GM21825 (cell line): ENCODE measurements at regions not wholly inside any gene's neighbourhood (a gene's known extent, or its start where the extent isn't known, plus 50 kb on each side); places are given as distances from the start of the nearest gene placed in this dataset.

Experiments
- ATAC-seq: cut with Tn5 transposase; IDR thresholded peaks from one replicate; pipeline ENCODE4 v1.9.1; 2021; ENCODE audit warnings: mild to moderate bottlenecking, moderate library complexity; ENCODE audit not compliant: unreplicated experiment

DNA sequence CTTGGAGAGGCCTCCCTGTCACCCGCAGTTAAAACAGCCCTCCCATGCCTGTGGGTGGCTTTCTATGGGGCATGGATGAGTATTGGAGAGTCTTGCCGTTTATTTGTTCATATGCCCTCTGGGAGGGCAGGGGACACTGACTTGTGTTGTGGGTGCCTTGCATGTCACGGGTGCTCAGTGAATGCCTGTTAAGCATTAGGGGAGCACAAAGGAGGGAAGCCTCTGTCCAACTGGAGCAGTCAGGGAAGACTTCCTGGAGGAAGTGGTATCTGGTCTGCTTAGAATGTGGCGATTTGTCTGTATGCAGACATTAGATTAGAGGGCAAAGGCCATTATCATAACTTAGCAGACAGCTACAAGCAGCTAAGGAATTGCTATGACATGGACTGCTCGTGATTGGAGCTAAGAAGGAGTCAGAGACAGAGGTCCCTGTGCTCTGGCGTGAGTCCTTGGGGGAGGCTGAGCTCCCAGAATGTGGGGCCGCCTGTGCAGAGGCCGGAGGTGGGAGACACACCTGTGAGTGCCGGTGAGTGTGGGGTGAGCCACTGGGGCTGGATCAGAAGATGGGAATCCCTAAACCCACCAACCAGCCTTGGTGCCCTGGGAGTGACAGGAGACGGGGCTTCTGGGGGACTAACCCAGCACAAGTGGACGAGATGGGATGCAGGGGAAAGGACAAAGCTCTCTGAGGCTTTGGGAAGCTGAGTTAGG, 286.1 kb downstream of the SEC14L1 start:
- no peak for ATAC-seq

DNA sequence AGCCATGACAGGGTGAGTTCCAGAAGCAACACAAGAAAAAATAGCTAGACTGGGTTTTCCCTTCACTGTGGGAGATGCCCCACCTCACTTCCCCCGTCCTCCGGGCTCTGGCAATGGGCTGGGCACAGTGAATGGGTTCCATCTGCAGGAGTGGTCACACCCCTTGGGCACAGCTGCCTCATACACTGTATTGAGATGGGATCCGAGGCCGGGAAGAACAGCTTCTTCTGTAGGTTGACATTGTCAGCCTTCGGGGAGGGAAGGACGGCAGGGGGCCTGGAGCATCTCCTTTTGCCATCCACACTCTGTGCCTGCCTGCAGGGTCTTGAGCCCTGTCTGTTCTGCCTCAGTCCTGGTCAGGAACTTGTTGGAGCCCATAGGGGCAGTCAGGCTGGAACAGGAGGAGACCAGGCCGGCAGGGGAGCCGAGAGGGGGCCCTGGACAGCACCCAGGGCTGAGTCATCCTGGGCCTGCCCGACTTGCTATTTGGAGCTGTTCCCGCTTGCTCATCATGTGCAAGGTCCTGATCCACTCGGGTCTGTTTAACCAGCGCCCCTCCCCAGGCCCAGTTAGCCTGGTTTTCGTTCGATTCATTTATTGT, 286.7 kb downstream of the SEC14L1 start:
- ATAC-seq: no peak

DNA sequence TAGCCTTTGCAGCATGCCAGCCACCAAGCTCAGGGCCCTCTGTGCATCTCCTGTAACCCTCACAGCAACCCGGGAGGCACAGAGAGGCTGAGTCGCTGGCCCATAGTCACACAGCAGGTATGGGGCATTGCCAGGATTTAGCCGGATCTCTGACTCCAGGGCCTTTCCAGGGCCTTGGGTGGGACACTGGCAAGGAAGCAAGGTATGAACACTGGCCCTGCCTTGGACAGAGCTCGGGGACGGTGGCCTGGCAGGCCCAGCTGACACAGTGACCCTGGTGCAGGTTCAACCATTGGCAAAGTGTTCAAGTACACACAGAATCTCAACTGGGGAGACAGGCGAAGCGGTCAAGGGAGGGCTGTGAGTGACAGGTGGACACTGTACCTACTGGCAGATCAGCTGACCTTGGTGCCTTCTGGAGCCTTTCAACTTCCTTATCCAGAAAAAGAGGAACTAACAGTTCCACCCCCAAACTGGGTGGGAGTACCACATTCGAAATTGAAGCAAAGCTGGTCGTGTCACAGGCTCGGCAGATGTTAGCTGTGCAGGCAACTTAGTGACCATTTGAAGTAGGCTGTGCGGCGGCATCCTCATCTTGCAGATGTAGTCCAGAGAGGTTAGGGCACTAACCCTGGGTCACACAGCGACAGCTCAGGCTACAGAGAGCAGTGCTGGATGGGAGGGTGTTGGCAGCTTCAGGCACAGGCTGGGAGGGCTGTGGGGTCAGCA, 287.4 kb downstream of the SEC14L1 start:
- no peak for ATAC-seq

DNA sequence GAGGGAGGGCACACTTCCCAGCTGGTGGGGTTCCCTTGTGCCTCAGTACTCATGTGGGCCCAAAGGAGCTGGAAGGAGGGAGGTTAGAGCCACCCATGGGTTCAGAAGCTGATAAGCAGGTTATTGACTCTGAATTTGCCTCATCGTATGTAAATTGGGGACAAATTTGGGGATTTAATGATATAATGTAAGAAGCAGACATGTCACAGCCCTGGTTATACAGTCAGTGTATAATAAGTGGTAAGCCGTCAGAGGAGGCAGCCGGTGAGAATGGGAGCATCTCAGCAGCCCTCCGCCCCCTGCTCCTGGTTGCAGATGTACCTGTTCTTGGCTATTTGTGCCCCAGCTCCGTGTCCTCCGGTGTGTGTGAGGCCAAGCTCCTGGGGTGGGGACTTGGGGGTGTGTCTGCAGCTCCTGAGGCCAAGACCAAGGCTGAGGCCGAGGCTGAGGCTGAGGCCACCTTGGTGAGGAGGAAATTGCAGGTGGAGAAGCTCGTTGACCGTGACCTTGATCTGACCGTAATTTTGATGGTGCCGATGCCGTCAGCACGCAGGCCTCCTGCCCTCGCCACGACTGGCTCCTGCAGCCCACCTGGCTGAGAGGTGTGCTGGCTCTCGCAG, 288.1 kb downstream of the SEC14L1 start:
- no peak for ATAC-seq

DNA sequence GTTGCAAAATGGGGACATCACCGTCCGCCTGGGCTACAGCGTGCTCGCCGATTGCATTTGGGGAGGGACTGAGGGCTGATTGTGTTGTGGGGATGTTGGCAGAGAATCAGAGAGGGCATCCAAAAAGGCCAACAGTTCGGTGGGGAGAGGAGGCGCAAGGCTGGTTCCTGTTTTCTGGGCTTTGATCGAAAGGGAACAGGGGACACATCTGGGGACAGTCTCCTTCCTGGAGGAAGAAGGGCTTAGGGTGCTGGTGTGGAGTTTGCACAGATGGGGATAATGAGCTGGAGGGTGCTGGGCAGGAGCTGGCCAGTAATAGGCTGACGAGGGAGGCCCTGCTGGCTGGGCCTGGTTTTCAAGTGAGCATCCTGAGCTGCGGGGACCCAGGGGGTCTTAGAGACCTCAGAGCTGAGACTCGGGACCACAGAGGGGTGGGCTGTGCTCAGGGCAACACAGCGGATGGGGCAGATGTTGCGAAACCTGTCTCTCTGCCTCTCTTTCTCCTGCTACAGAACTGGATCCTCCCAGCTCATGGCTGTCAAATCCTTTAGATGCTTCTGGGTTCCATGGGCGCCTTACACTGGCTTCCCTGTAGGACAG, 288.7 kb downstream of the SEC14L1 start:
- ATAC-seq: no peak

DNA sequence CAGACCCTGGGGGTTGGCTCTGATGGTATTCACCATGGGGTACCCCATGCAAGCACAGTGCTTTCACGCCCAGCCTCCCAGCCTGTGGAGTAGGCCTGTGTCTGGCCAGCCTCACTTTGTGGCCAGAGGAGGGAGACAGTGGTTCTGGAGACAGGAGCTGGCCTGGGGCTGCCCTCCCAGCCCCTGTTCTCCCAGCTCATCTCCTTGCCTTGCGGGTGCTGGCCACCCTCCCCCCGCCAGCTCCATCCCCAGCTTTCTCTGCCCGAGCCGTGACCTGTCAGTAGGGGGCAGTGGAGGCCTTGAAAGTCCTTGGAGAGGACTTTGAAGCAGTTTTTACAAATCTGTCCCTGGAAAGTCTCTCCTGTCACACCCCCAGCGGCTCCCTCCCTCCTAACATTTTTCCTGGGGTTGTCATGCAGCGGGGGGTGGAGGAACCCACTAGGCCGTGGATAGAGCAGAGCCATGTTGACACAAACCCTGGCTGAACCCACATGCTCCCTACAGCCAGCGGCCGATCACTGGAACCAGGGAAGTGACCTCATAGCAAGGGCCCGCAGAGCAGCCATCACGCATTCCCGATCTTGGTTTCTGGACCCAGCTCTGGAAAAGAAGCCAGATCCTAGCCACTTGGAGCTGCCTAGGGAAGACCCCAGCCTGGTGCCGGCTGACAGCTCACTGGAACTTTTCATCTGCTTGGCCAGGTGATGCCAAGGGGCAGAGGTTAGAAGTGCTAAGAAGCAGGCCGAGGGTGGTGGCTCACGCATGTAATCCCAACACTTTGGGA, 289.4 kb downstream of the SEC14L1 start:
- no peak for ATAC-seq

DNA sequence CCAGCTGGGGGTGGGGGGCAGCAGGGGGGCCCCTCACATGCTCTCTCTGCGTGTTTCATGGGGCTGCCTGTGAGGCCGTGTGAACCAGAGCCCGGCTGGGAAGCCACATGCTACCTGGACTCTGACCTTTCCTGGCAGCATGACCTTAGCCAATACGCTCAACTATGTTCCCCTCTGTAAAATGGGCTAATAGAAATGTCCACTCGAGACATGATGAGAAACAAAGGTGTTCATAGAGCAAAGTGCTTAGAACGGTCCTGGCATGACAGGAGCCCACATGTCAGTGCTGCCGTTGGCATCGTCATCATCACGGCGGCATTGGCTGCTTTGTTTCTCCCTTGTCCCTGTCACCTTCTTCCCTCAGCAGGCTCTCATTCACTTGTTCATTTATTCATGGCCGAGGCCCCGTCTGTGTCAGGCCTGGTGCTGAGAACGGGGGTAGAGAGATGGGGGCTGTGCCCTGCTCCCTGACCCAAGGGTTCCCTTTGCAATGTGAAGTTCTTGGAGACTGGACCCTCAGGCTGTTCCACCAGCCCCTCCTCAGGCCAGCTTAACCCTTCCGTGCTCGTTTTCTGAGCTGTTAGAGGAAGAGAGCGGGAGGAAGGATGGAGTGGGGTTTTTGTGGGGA, 291.4 kb downstream of the SEC14L1 start:
- ATAC-seq: no peak

DNA sequence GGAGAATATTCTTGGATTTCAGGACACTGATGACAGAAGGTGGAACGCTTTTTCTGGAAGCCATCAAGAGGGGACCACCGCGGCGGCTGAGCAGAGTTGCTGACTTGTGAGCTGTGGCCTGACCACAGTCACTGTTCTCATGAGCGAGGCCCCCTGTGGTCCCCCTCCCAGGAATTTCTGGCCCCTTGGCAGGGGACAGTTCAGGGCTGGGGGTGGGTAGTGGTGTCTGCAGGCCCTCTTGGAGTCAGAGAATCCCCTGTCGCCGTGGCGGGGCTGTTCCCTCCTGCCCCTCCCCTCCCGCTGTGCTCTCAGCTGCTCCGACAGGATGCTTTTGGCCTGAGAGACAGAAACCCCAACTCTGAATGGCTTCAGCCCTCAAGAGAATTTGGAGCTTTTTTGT, 292.0 kb downstream of the SEC14L1 start:
- no peak for ATAC-seq

DNA sequence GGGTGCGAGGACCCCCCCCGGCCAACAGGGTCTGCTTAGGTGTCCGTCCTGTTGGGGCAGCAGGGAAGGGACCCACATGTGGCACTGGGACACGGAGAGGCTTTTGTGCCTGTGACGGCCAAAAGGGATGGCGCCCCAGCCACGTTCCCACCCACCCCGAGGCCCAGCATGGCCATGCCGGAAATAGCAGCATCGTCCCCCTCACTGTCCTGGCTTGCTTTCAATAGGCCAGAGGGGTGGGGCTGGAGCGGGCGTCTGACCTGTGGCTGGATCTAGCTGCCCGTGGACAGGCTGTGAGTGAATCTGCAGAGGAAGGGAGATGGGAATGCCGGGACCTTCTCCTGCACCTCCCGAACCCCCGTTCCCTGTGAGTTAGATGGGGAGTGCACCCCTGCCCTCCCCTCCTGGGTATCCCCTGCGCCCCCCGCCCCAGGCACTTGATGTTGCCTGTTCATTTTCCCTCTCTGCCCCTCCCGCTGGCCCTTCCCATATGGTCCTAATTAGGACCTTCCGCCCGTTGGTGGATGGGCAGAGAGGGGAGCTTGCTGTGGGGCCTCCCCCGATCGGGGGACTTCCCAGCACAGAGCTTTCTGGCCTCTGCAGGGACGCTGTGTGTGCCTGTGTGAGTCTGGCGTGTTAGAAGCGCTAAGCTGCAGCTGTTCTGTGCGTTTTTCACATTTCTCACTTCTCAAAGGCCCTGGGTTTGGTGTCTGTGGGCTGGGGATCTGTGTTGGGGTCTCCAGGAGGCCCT, 292.8 kb downstream of the SEC14L1 start:
- no peak for ATAC-seq

DNA sequence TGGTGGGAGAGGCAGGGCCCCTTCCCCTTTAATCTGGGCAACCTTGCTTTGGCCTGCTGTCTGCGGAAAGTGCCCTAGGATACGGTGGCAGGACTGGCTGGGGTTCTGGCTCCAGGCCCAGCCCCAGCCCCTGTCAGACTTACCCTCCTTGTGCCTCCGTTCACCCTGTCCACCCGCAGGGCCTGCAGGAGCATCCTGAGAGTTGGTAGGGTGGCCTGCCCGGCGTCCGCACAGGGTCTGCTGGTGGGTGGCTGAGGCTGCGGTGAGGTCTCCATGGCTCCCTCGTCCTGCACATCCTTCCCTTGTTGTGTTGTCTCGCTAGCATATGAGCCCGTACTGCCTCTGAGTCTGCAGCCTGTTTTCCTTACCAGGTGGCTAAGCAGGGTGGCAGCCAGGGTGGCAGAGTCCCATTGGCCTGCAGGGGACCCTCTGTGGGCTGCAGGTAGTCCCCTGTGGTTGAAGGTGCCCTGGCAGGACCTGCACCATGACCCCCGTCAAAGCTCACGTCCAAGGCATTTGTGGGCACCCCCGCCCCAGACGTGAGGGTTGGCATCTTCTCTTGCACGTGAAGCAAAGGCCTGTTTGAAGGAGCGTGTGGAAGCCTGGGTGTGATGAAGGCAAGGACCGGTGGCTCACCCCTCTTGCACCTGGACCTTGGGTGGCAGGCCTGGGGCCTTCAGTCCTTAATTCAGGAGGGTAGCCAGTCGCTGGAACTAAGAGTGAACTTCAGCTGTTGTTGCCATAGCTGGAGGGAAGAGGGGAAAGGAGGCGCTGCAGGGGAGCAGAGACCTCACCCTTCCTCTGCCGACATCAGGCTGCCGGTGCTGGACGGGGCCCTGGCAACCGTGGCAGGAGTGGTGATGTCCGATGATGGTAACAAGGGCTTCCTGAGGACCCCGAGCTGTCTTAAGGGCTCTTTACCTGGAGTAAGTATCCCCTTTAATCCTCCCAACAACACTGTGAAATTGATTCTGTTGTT, 293.7 kb downstream of the SEC14L1 start:
- no peak for ATAC-seq

DNA sequence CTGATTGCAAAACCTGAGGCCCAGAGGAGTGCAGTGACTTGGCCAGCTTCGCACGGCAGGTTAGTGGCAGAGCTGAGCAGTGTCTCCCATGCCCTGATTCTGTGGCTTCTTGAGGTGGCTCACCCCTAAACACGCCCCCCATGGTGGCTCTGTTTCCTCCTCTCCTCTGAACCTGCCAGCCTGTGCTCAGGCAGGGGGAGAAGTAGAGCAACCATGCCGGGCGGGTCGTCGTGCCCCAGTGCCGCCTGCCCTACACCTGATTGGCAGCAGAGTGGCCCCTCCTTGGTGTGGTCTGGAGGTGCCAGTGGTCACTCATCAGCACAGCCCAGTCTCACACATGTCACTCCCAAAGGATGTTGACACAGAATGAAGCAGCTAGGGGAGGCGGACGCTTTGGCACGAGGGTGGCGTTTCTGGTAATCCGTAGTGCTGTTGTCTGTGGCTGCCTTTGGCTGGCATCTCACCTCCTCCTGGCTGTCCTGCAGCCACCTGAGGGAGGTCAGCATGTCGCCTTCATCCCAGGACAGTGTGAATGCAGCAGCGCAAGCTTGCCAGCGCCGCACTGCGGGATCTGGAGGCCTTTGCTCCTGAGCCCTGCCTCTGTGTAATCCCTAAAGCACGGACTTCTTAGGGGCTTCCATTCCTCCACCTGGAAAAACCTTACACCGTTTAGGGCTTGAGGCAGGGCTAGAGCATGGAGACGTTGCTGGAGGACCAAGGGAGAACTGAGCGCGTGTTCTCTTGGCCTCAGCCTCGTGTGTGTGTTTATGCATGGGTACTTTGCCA, 294.7 kb downstream of the SEC14L1 start:
- no peak for ATAC-seq

DNA sequence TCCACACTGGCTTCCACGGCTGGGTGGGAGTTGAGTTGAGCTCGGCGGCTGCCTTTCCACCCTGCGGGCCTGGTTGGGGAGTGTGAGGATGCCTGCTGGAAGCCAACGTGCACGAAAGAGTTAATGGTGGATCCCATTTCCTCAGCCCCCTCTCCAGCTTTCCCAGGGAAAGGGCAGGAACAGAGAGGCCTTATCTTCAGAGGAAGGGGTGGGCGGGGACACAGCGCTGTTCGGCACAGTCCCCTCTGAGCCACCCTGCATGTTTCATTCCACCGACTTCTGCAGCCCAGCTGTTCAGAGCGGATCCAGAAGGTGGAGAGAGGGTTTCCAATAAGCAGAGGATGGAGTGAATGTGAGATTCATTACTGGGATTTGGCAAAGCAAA, 295.3 kb downstream of the SEC14L1 start:
- ATAC-seq: no peak

DNA sequence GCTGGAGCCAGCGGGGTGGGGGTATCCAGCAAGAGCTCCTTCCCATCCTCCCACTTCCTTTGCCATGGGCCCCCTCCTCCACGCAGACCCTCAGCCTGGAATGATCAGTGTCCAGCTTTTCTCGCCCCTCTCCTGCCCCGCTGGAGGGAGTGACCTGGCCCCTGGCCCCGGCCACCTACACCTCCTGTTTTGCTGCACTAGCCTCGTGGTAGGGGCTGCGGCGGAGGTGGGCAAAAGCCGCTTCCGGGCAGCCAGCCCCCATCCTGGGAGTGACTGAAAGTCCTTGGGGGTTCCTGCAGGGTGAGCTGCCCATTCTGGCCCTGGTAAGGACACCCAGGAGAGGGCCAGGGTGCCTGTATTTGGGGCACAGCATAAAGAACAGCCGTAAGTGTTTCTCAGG, 295.7 kb downstream of the SEC14L1 start:
- ATAC-seq: no peak

DNA sequence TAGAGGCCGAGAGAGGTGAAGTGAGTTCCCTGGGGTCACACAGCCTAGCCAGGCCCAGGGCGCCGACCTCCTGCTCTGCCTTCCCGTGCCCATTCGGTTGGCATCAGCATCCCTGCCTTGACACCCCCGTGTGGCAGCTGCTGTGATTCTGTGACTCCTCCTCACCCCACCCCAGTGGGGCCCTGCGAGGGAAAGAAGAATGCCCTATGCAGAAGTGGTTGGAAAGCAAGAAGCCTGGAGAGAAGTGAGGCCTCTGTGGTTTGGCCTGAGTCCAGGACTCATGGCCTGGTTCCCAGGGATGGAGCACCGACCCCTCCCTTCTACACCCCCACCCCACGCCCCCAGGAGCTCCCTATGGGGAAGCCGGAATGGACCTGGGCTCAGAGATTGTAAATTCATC, 296.2 kb downstream of the SEC14L1 start:
- no peak for ATAC-seq

DNA sequence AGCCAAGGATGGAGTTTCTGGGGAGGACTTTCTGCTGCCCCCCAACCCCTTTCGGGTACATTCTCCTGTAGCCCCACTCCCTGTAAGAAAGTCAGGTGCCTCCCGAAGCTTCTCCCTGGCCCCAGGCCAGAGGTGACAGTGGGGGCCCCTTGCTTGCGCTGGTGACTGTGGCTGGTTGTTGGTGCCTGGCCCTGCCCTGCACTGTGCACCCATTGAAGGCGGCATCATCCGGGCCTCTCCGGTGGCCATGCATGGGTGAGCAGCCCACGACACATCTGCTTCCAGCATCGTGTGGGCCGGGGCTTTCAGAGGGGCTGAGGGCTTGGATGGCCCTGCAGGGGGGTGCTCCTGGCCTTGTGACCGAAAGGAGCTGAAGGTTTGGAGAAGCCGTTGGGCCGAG, 297.0 kb downstream of the SEC14L1 start:
- ATAC-seq: no peak

DNA sequence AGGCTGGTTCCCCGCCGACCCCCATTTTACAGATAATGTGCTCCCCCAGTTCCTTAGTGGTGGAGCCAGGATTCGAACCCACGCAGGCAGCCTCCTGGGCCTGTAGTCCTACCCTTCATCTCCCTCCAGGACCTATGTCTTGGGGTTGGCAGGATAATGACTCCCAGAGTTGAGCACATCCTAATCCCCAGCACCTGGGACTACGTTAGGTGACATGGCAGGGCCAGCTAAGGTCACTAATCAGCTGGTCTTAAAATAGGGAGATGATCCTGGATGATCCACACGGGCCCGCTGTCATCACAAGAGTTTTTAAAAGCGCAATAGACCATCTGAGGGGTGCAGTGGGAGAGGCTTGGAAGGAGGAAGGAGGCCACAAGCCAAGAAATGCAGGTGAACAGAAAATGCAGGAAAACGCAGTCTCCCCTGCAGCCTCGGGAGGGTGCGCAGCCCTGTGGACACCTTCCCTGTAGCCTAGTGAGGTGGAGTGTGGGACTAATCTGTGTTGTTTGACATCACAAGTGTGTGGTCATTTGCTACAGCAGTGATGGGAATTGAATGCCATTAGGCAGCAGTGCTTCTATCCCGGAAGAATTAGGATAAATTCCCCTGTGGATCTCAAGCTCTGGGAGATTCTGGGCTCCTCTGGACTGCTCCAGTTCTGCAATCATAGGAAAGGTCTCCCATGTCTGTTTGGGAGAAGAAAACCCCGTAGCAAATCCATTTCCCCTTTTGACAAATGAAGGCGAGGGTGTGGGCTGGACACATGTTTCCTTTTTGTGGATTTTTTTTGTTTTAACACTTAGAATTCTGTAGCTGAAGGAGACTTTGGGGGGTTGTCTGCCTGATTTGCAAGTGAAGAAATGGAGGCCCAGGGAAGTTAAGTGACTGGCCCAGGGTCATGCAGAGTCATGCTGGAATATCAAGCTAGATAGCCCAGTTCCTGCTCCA, 297.7 kb downstream of the SEC14L1 start:
- no peak for ATAC-seq
